Trophoblast cell (in vitro differentiated cells and primary cell): ENCODE measurements at regions not wholly inside any gene's neighbourhood (a gene's known extent, or its start where the extent isn't known, plus 50 kb on each side); places are given as distances from the start of the nearest gene placed in this dataset.

Experiments
- DNase-seq, 2 donors: peaks; one replicate each; pipeline ENCODE4 v3.0.0-alpha.2; 2016
- H2AFZ ChIP-seq: 2 replicates; pipeline ENCODE4 v1.6.1; 2013; ENCODE audit warnings: low read length, moderate library complexity, mild to moderate bottlenecking; ENCODE audit not compliant: insufficient read depth, poor library complexity
- H2AK5ac ChIP-seq: 2 replicates; pipeline ENCODE4 v1.6.1; 2013; ENCODE audit warnings: mild to moderate bottlenecking, low read length
- H2BK120ac ChIP-seq: 2 replicates; pipeline ENCODE4 v1.6.1; 2013; ENCODE audit warnings: low read length, mild to moderate bottlenecking, moderate library complexity; ENCODE audit not compliant: insufficient read depth, poor library complexity
- H2BK12ac ChIP-seq: 2 replicates; pipeline ENCODE4 v1.6.1; 2013; ENCODE audit warnings: mild to moderate bottlenecking, low read length, moderate library complexity
- H2BK5ac ChIP-seq: 2 replicates; pipeline ENCODE4 v1.6.1; 2013; ENCODE audit warnings: low read length, low read depth, moderate library complexity, mild to moderate bottlenecking; ENCODE audit not compliant: poor library complexity
- H3K14ac ChIP-seq: 2 replicates; pipeline ENCODE4 v1.6.1; 2013; ENCODE audit warnings: mild to moderate bottlenecking, low read length
- H3K18ac ChIP-seq: 2 replicates; pipeline ENCODE4 v1.6.1; 2013; ENCODE audit warnings: mild to moderate bottlenecking, low read length
- H3K23ac ChIP-seq: 2 replicates; pipeline ENCODE4 v1.6.1; 2013; ENCODE audit warnings: low read length
- H3K27ac ChIP-seq: 2 replicates; pipeline ENCODE4 v1.5.1; 2013; ENCODE audit warnings: low read depth, mild to moderate bottlenecking, inconsistent platforms, low read length, moderate library complexity
- H3K27me3 ChIP-seq: 2 replicates; pipeline ENCODE4 v1.6.1; 2013; ENCODE audit warnings: inconsistent platforms, mild to moderate bottlenecking, low read length, moderate library complexity; ENCODE audit not compliant: insufficient read depth
- H3K36me3 ChIP-seq, 2 experiments: 1 replicate in 1 of 2; 2 replicates in 1 of 2; pipeline ENCODE4 v1.6.1; 2013; ENCODE audit warnings: low read length in 2 of 2, mild to moderate bottlenecking in 2 of 2, moderate library complexity in 1 of 2; ENCODE audit not compliant: insufficient read depth in 2 of 2, control insufficient read depth in 1 of 2
- H3K4ac ChIP-seq: 2 replicates; pipeline ENCODE4 v1.6.1; 2013; ENCODE audit warnings: low read depth, mild to moderate bottlenecking, low read length, moderate library complexity
- H3K4me1 ChIP-seq, 2 experiments: 1 replicate in 1 of 2; 2 replicates in 1 of 2; pipeline ENCODE4 v1.6.1; 2013; ENCODE audit warnings: low read length in 2 of 2, mild to moderate bottlenecking in 2 of 2, moderate library complexity in 1 of 2; ENCODE audit not compliant: insufficient read depth in 2 of 2, control insufficient read depth in 1 of 2
- H3K4me2 ChIP-seq: 2 replicates; pipeline ENCODE4 v1.6.1; 2013; ENCODE audit warnings: inconsistent platforms, mild to moderate bottlenecking, low read length, moderate library complexity
- H3K4me3 ChIP-seq: 2 replicates; pipeline ENCODE4 v1.5.1; 2013; ENCODE audit warnings: mild to moderate bottlenecking, low read depth, low read length, inconsistent platforms
- H3K79me1 ChIP-seq: one replicate; pipeline ENCODE4 v1.6.1; 2013; ENCODE audit warnings: low read length
- H3K79me2 ChIP-seq: 2 replicates; pipeline ENCODE4 v1.6.1; 2013; ENCODE audit warnings: low read length, mild to moderate bottlenecking; ENCODE audit not compliant: control insufficient read depth, insufficient read depth, poor library complexity
- H3K9ac ChIP-seq: 2 replicates; pipeline ENCODE4 v1.6.1; 2013; ENCODE audit warnings: mild to moderate bottlenecking, low read length
- H3K9me3 ChIP-seq: 2 replicates; pipeline ENCODE4 v1.6.1; 2013; ENCODE audit warnings: low read depth, mild to moderate bottlenecking, control low read depth, inconsistent platforms, low read length; ENCODE audit not compliant: insufficient read depth
- H4K12ac ChIP-seq: 2 replicates; pipeline ENCODE4 v1.6.1; 2013; ENCODE audit warnings: low read depth, mild to moderate bottlenecking, low read length, moderate library complexity
- H4K8ac ChIP-seq: 2 replicates; pipeline ENCODE4 v1.6.1; 2013; ENCODE audit warnings: low read depth, mild to moderate bottlenecking, low read length, moderate library complexity
- H4K91ac ChIP-seq: one replicate; pipeline ENCODE4 v1.6.1; 2013; ENCODE audit warnings: low read depth, mild to moderate bottlenecking, low read length, moderate library complexity
- WGBS: extraction: QIAGEN DNeasy Blood & Tissue Kit; methylation state at CpG from one replicate; pipeline ENCODE4 v1.1.7; 2013; ENCODE audit warnings: missing lambda C conversion rate; ENCODE audit not compliant: insufficient read length, insufficient coverage; ENCODE audit errors: extremely low coverage; 5-methylcytosine and 5-hydroxymethylcytosine counted together

GRCh38 chr13:70960841-70961443 lies 852.7 kb upstream of the KLHL1 start:
- H3K9me3 ChIP-seq: no peaks in the 10 kb centered on the region
- H2AFZ ChIP-seq: no peak overlapping the region
- H4K12ac ChIP-seq: no peak overlapping the region
- no peaks in the 10 kb centered on the region for H3K27me3 ChIP-seq
- H3K79me2 ChIP-seq: no peaks in the 10 kb centered on the region
- H3K14ac ChIP-seq: no peak overlapping the region
- WGBS: no CpG with 5 or more reads among the region's 9 CpGs
- no peaks in the 10 kb centered on the region for H3K79me1 ChIP-seq
- peak in 1 of 2 donors; percentile 62 for DNase-seq
- no peaks in the 10 kb centered on the region for H3K36me3 ChIP-seq
- H3K9ac ChIP-seq: no peak overlapping the region
- no peak overlapping the region for H2BK5ac ChIP-seq
- H4K91ac ChIP-seq: no peak overlapping the region
- H3K4me3 ChIP-seq: no peak overlapping the region
- no peak overlapping the region for H4K8ac ChIP-seq
- no peak overlapping the region for H3K18ac ChIP-seq
- no peak overlapping the region for H2AK5ac ChIP-seq
- H3K4me2 ChIP-seq: no peak overlapping the region
- H2BK120ac ChIP-seq: no peak overlapping the region
- no peak overlapping the region for H3K27ac ChIP-seq
- no peak overlapping the region for H2BK12ac ChIP-seq
- H3K4me1 ChIP-seq: no peaks in the 10 kb centered on the region
- H3K23ac ChIP-seq: no peak overlapping the region
- no peak overlapping the region for H3K4ac ChIP-seq

DNA sequence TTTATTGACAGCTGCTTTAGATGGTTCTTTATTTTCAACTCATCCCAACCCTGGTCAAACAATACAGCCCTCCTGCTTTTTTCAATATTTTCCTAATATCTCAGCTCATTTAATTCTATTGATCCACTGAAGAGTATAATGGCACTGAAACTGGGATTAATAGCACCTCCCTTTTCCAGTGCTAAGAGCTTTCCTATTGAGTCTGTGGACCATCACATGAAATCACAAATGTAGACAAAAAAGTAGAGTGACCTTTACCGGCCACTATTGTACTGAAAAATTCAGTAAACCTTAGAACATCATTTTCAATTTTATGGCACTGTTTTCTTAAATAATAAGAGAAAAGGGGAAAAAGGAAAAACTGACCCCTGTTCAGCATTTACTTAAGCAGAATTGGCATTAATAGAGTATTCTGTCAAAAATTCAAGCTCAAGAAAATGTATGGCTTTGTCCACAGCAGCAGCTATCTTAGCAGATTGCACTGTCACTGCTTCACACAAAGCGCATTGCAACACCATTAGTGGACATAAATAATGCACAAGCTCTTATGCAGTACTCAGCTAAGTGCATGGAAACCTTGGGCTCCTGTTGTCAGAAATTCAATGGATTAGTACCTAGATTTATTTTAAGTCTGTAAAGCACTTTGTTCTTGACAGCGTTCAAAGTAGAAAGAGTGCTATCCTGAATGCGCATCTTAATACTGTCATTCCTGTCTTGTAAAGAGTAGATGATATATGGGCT lies 851.0 kb upstream of the KLHL1 start:
- WGBS: no CpG with 5 or more reads among the region's 4 CpGs
- DNase-seq: no peak
- Histone ChIP-seq H2BK5ac (no peak overlapping the region), H3K36me3 (no peaks in the 10 kb centered on the region), H3K27ac (no peak overlapping the region), H4K12ac (no peak overlapping the region), H3K4me1 (no peaks in the 10 kb centered on the region), H3K14ac (no peak overlapping the region), H3K79me1 (no peaks in the 10 kb centered on the region), H3K18ac (no peak overlapping the region), H3K27me3 (no peaks in the 10 kb centered on the region), H2AFZ (no peak overlapping the region), H2BK12ac (no peak overlapping the region), H3K4me2 (no peak overlapping the region), H2BK120ac (no peak overlapping the region), H4K91ac (no peak overlapping the region), H3K4me3 (no peak overlapping the region), H3K9ac (no peak overlapping the region), H3K79me2 (no peaks in the 10 kb centered on the region), H4K8ac (no peak overlapping the region), H3K9me3 (no peaks in the 10 kb centered on the region), H3K23ac (no peak overlapping the region), H2AK5ac (no peak overlapping the region), H3K4ac (no peak overlapping the region)

DNA sequence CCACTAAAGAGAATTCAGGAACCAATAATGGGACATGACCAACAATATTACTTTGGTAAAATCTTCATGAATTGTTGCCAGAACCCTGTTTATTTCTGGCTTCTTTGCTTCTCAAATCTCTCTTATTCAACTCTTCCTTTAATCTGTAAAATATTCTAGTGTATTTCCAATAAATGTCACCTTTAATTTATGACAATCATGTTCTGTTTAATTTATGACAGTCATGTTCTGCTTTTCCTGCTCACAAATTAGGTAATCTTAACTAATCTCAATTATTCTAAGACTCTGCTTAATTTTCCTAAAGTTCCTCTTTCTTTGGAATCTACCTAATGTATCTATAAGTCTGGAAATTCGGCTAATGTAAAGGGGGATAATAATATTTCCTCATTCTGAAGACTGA lies 847.6 kb upstream of the KLHL1 start:
- Histone ChIP-seq H3K14ac (no peak overlapping the region), H3K27ac (no peak overlapping the region), H3K18ac (no peak overlapping the region), H3K27me3 (no peaks in the 10 kb centered on the region), H4K12ac (no peak overlapping the region), H4K8ac (no peak overlapping the region), H3K9ac (no peak overlapping the region), H3K4me2 (no peak overlapping the region), H3K79me1 (no peaks in the 10 kb centered on the region), H3K36me3 (no peaks in the 10 kb centered on the region), H3K9me3 (no peaks in the 10 kb centered on the region), H4K91ac (no peak overlapping the region), H2BK12ac (no peak overlapping the region), H2BK5ac (no peak overlapping the region), H3K4me1 (no peaks in the 10 kb centered on the region), H3K79me2 (no peaks in the 10 kb centered on the region), H3K23ac (no peak overlapping the region), H3K4ac (no peak overlapping the region), H3K4me3 (no peak overlapping the region), H2BK120ac (no peak overlapping the region), H2AK5ac (no peak overlapping the region), H2AFZ (no peak overlapping the region)
- WGBS: no CpG with 5 or more reads among the region's 1 CpG
- DNase-seq: no peak

DNA sequence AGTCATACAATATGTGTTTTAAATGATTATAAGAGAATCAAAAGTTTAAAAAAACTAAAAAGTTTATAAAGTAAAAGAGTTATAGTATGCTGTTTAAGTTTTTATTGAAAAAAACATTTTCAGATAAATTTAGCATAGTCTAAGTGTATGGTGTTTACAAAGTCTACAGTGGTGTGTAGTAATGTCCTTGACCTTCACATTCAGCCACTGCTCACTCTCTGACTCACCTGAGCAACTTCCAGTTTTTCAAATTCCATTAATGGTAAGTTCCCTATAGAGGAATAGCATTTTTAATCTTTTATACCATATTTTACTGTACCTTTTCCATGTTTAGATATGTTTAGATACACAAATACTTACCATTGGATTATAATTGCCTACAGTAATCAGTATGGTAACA lies 842.4 kb upstream of the KLHL1 start:
- Histone ChIP-seq H3K79me1 (no peaks in the 10 kb centered on the region), H4K8ac (no peak overlapping the region), H3K23ac (no peak overlapping the region), H3K27ac (no peak overlapping the region), H3K9ac (no peak overlapping the region), H4K12ac (no peak overlapping the region), H3K18ac (no peak overlapping the region), H4K91ac (no peak overlapping the region), H3K9me3 (no peaks in the 10 kb centered on the region), H2BK5ac (no peak overlapping the region), H2AFZ (no peak overlapping the region), H3K4me1 (no peaks in the 10 kb centered on the region), H3K14ac (no peak overlapping the region), H3K27me3 (no peaks in the 10 kb centered on the region), H3K36me3 (no peaks in the 10 kb centered on the region), H3K4me2 (no peak overlapping the region), H2AK5ac (no peak overlapping the region), H3K4me3 (no peak overlapping the region), H3K79me2 (no peaks in the 10 kb centered on the region), H2BK120ac (no peak overlapping the region), H3K4ac (no peak overlapping the region), H2BK12ac (no peak overlapping the region)
- DNase-seq: no peak
